Trophoblast cell (in vitro differentiated cells and primary cell): ENCODE measurements at regions not wholly inside any gene's neighbourhood (a gene's known extent, or its start where the extent isn't known, plus 50 kb on each side); places are given as distances from the start of the nearest gene placed in this dataset.
A peak's percentile ranks its signal among the peaks of the same experiment; 100 is the strongest.

ENCODE experiments used
- DNase-seq, 2 donors: peaks; one replicate each; pipeline ENCODE4 v3.0.0-alpha.2; 2016
- H2AFZ ChIP-seq: 2 replicates; pipeline ENCODE4 v1.6.1; 2013; ENCODE audit warnings: low read length, moderate library complexity, mild to moderate bottlenecking; ENCODE audit not compliant: insufficient read depth, poor library complexity
- H2AK5ac ChIP-seq: 2 replicates; pipeline ENCODE4 v1.6.1; 2013; ENCODE audit warnings: mild to moderate bottlenecking, low read length
- H2BK120ac ChIP-seq: 2 replicates; pipeline ENCODE4 v1.6.1; 2013; ENCODE audit warnings: low read length, mild to moderate bottlenecking, moderate library complexity; ENCODE audit not compliant: insufficient read depth, poor library complexity
- H2BK12ac ChIP-seq: 2 replicates; pipeline ENCODE4 v1.6.1; 2013; ENCODE audit warnings: mild to moderate bottlenecking, low read length, moderate library complexity
- H2BK5ac ChIP-seq: 2 replicates; pipeline ENCODE4 v1.6.1; 2013; ENCODE audit warnings: low read length, low read depth, moderate library complexity, mild to moderate bottlenecking; ENCODE audit not compliant: poor library complexity
- H3K14ac ChIP-seq: 2 replicates; pipeline ENCODE4 v1.6.1; 2013; ENCODE audit warnings: mild to moderate bottlenecking, low read length
- H3K18ac ChIP-seq: 2 replicates; pipeline ENCODE4 v1.6.1; 2013; ENCODE audit warnings: mild to moderate bottlenecking, low read length
- H3K23ac ChIP-seq: 2 replicates; pipeline ENCODE4 v1.6.1; 2013; ENCODE audit warnings: low read length
- H3K27ac ChIP-seq: 2 replicates; pipeline ENCODE4 v1.5.1; 2013; ENCODE audit warnings: low read depth, mild to moderate bottlenecking, inconsistent platforms, low read length, moderate library complexity
- H3K27me3 ChIP-seq: 2 replicates; pipeline ENCODE4 v1.6.1; 2013; ENCODE audit warnings: inconsistent platforms, mild to moderate bottlenecking, low read length, moderate library complexity; ENCODE audit not compliant: insufficient read depth
- H3K36me3 ChIP-seq, 2 experiments: 1 replicate in 1 of 2; 2 replicates in 1 of 2; pipeline ENCODE4 v1.6.1; 2013; ENCODE audit warnings: low read length in 2 of 2, mild to moderate bottlenecking in 2 of 2, moderate library complexity in 1 of 2; ENCODE audit not compliant: insufficient read depth in 2 of 2, control insufficient read depth in 1 of 2
- H3K4ac ChIP-seq: 2 replicates; pipeline ENCODE4 v1.6.1; 2013; ENCODE audit warnings: low read depth, mild to moderate bottlenecking, low read length, moderate library complexity
- H3K4me1 ChIP-seq, 2 experiments: 1 replicate in 1 of 2; 2 replicates in 1 of 2; pipeline ENCODE4 v1.6.1; 2013; ENCODE audit warnings: low read length in 2 of 2, mild to moderate bottlenecking in 2 of 2, moderate library complexity in 1 of 2; ENCODE audit not compliant: insufficient read depth in 2 of 2, control insufficient read depth in 1 of 2
- H3K4me2 ChIP-seq: 2 replicates; pipeline ENCODE4 v1.6.1; 2013; ENCODE audit warnings: inconsistent platforms, mild to moderate bottlenecking, low read length, moderate library complexity
- H3K4me3 ChIP-seq: 2 replicates; pipeline ENCODE4 v1.5.1; 2013; ENCODE audit warnings: mild to moderate bottlenecking, low read depth, low read length, inconsistent platforms
- H3K79me1 ChIP-seq: one replicate; pipeline ENCODE4 v1.6.1; 2013; ENCODE audit warnings: low read length
- H3K79me2 ChIP-seq: 2 replicates; pipeline ENCODE4 v1.6.1; 2013; ENCODE audit warnings: low read length, mild to moderate bottlenecking; ENCODE audit not compliant: control insufficient read depth, insufficient read depth, poor library complexity
- H3K9ac ChIP-seq: 2 replicates; pipeline ENCODE4 v1.6.1; 2013; ENCODE audit warnings: mild to moderate bottlenecking, low read length
- H3K9me3 ChIP-seq: 2 replicates; pipeline ENCODE4 v1.6.1; 2013; ENCODE audit warnings: low read depth, mild to moderate bottlenecking, control low read depth, inconsistent platforms, low read length; ENCODE audit not compliant: insufficient read depth
- H4K12ac ChIP-seq: 2 replicates; pipeline ENCODE4 v1.6.1; 2013; ENCODE audit warnings: low read depth, mild to moderate bottlenecking, low read length, moderate library complexity
- H4K8ac ChIP-seq: 2 replicates; pipeline ENCODE4 v1.6.1; 2013; ENCODE audit warnings: low read depth, mild to moderate bottlenecking, low read length, moderate library complexity
- H4K91ac ChIP-seq: one replicate; pipeline ENCODE4 v1.6.1; 2013; ENCODE audit warnings: low read depth, mild to moderate bottlenecking, low read length, moderate library complexity
- WGBS: extraction: QIAGEN DNeasy Blood & Tissue Kit; methylation state at CpG from one replicate; pipeline ENCODE4 v1.1.7; 2013; ENCODE audit warnings: missing lambda C conversion rate; ENCODE audit not compliant: insufficient read length, insufficient coverage; ENCODE audit errors: extremely low coverage; 5-methylcytosine and 5-hydroxymethylcytosine counted together

- WGBS = no CpG with 5 or more reads among the region's 8 CpGs
- H2AK5ac ChIP-seq = no peak overlapping the region
- no peak overlapping the region for H2AFZ ChIP-seq
Measured at GRCh38 chr18:45522371-45522770, 92.9 kb upstream of the SLC14A2 start.

GRCh38 chr18:45525301-45525700 lies 90.0 kb upstream of the SLC14A2 start:
- Histone ChIP-seq H2AK5ac (no peak overlapping the region), H3K79me2 (no peaks in the 10 kb centered on the region), H3K4ac (no peak overlapping the region), H3K9me3 (peaks cover 1% of the 10 kb centered on the region), H3K4me1 (peaks cover 6 to 18% of the 10 kb centered on the region in 2 experiments), H2BK120ac (no peak overlapping the region), H3K4me3 (no peak overlapping the region), H3K79me1 (peaks cover 3% of the 10 kb centered on the region), H3K27me3 (no peaks in the 10 kb centered on the region), H4K91ac (no peak overlapping the region), H3K27ac (no peak overlapping the region), H3K36me3 (no peaks in the 10 kb centered on the region), H2BK12ac (no peak overlapping the region), H3K23ac (no peak overlapping the region), H3K14ac (no peak overlapping the region), H4K12ac (no peak overlapping the region), H3K9ac (no peak overlapping the region), H4K8ac (no peak overlapping the region), H2BK5ac (no peak overlapping the region), H3K4me2 (no peak overlapping the region), H3K18ac (no peak overlapping the region), H2AFZ (no peak overlapping the region)
- DNase-seq = no peak

More at GRCh38 chr18:45522371-45522770, 92.9 kb upstream of the SLC14A2 start:
- no peak overlapping the region for H3K4me2 ChIP-seq
- H3K4me1 ChIP-seq = peaks cover 14 to 30% of the 10 kb centered on the region in 2 experiments
- no peak overlapping the region for H3K18ac ChIP-seq
- no peak overlapping the region for H2BK120ac ChIP-seq
- peaks cover 1% of the 10 kb centered on the region for H3K9me3 ChIP-seq
- peak; percentile 38 to 49 for DNase-seq
- H3K36me3 ChIP-seq = no peaks in the 10 kb centered on the region
- no peak overlapping the region for H3K4me3 ChIP-seq
- H4K12ac ChIP-seq = no peak overlapping the region
- no peaks in the 10 kb centered on the region for H3K79me2 ChIP-seq
- H2BK5ac ChIP-seq = no peak overlapping the region
- no peak overlapping the region for H4K91ac ChIP-seq
- no peak overlapping the region for H2BK12ac ChIP-seq
- H3K27me3 ChIP-seq = no peaks in the 10 kb centered on the region
- no peak overlapping the region for H4K8ac ChIP-seq
- no peak overlapping the region for H3K27ac ChIP-seq
- no peak overlapping the region for H3K14ac ChIP-seq
- no peak overlapping the region for H3K23ac ChIP-seq
- no peak overlapping the region for H3K4ac ChIP-seq
- H3K9ac ChIP-seq = no peak overlapping the region
- H3K79me1 ChIP-seq = peaks cover 4% of the 10 kb centered on the region

- no peak overlapping the region for H3K4ac ChIP-seq
- H3K18ac ChIP-seq = no peak overlapping the region
- H3K79me1 ChIP-seq = peaks cover 3% of the 10 kb centered on the region
- no peaks in the 10 kb centered on the region for H3K36me3 ChIP-seq
- DNase-seq = peak; percentile 40 to 49
- H3K9ac ChIP-seq = no peak overlapping the region
- H3K4me1 ChIP-seq = peaks cover 4 to 15% of the 10 kb centered on the region in 2 experiments
- H3K79me2 ChIP-seq = no peaks in the 10 kb centered on the region
- no peak overlapping the region for H2BK5ac ChIP-seq
- no peak overlapping the region for H3K4me2 ChIP-seq
- H2AFZ ChIP-seq = no peak overlapping the region
- H3K4me3 ChIP-seq = no peak overlapping the region
- no peak overlapping the region for H2AK5ac ChIP-seq
- no peak overlapping the region for H2BK120ac ChIP-seq
- H3K27me3 ChIP-seq = no peaks in the 10 kb centered on the region
- no peak overlapping the region for H3K23ac ChIP-seq
- no peak overlapping the region for H4K12ac ChIP-seq
- no peak overlapping the region for H4K8ac ChIP-seq
- H3K14ac ChIP-seq = no peak overlapping the region
- peaks cover 1% of the 10 kb centered on the region for H3K9me3 ChIP-seq
- H4K91ac ChIP-seq = no peak overlapping the region
- no peak overlapping the region for H3K27ac ChIP-seq
- no peak overlapping the region for H2BK12ac ChIP-seq
- WGBS = no CpG with 5 or more reads among the region's 3 CpGs
Measured at GRCh38 chr18:45526114-45526841, 89.0 kb upstream of the SLC14A2 start.

DNA sequence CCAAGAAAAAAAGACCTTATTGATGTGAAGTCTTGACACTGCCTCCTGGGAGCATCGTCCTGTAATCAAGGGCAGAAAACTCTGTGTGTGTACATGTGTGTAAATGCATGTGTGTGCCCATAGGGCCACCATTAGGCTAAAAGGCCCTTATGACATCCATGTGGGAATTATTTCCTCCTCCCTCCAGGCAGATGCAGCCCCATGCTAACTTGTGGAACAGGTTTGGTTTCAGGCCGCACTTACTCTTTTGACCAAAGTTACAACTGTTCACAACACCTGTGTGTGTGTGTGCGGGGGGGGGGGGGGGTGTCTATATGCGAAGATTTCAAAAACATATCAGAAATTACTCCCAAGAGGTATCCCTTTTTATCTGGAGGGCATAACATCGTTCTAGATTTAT lies 87.4 kb upstream of the SLC14A2 start:
- Histone ChIP-seq H3K9me3 (no peaks in the 10 kb centered on the region), H4K8ac (no peak overlapping the region), H3K27ac (no peak overlapping the region), H3K4me1 (peaks cover 1 to 4% of the 10 kb centered on the region in 2 experiments), H3K4me2 (no peak overlapping the region), H3K18ac (no peak overlapping the region), H3K27me3 (no peaks in the 10 kb centered on the region), H3K79me1 (peaks cover under 1% of the 10 kb centered on the region), H3K4me3 (no peak overlapping the region), H2BK120ac (no peak overlapping the region), H2AFZ (no peak overlapping the region), H3K79me2 (no peaks in the 10 kb centered on the region), H3K36me3 (no peaks in the 10 kb centered on the region), H3K4ac (no peak overlapping the region), H2BK12ac (no peak overlapping the region), H4K91ac (no peak overlapping the region), H2AK5ac (no peak overlapping the region), H3K9ac (no peak overlapping the region), H2BK5ac (no peak overlapping the region), H3K23ac (no peak overlapping the region), H4K12ac (no peak overlapping the region), H3K14ac (no peak overlapping the region)
- WGBS = no CpG with 5 or more reads among the region's 5 CpGs
- peak; percentile 68 to 81 for DNase-seq
